HL-60 (cell line): ENCODE measurements at regions not wholly inside any gene's neighbourhood (a gene's known extent, or its start where the extent isn't known, plus 50 kb on each side); places are given as distances from the start of the nearest gene placed in this dataset.

ENCODE experiments used
- CTCF ChIP-seq: IDR thresholded peaks from one replicate; pipeline ENCODE4 v1.5.1; 2011; ENCODE audit warnings: low read length, control low read depth, inconsistent platforms; ENCODE audit not compliant: insufficient read depth
- POLR2AphosphoS5 ChIP-seq: IDR thresholded peaks from 2 replicates; pipeline ENCODE4 v1.6.1; 2012; ENCODE audit warnings: low read depth
- REST ChIP-seq: IDR thresholded peaks from 2 replicates; pipeline ENCODE4 v1.6.1; 2012; ENCODE audit warnings: low read depth; ENCODE audit not compliant: insufficient replicate concordance

- TF ChIP-seq CTCF (no peak), REST (no peak), POLR2AphosphoS5 (no peak)
Measured at GRCh38 chr12:19646599-19646998, 207.3 kb downstream of the AEBP2 start.
